Astrocyte (in vitro differentiated cells and primary cell): ENCODE measurements at regions not wholly inside any gene's neighbourhood (a gene's known extent, or its start where the extent isn't known, plus 50 kb on each side); places are given as distances from the start of the nearest gene placed in this dataset.
"Not testable (repeated sequence)": the region's sequence is repeated elsewhere in the genome, so short reads cannot be mapped to it uniquely, and the experiment has no call there.

Experiments used
- DNase-seq: peaks from one replicate; pipeline ENCODE4 v3.0.0-alpha.2; 2010; ENCODE audit warnings: low read depth
- FAIRE-seq: peaks from 2 replicates; lab custom pipeline; 2011; peaks lifted over from hg19 to GRCh38; lab: Jason Lieb, UNC
- H2AFZ ChIP-seq: 2 replicates; pipeline ENCODE4 v1.6.0; 2012; ENCODE audit warnings: low read depth, low read length, inconsistent platforms
- H3K27ac ChIP-seq: 2 replicates; pipeline ENCODE4 v1.5.1; 2011; ENCODE audit warnings: low read depth, low read length, inconsistent platforms
- H3K27me3 ChIP-seq: 2 replicates; pipeline ENCODE4 v1.6.0; 2011; ENCODE audit warnings: low read length, inconsistent platforms; ENCODE audit not compliant: insufficient read depth
- H3K36me3 ChIP-seq: 2 replicates; pipeline ENCODE4 v1.5.1; 2011; ENCODE audit warnings: low read length, inconsistent platforms; ENCODE audit not compliant: insufficient read depth
- H3K4me1 ChIP-seq: 2 replicates; pipeline ENCODE4 v1.5.1; 2011; ENCODE audit warnings: low read length, inconsistent platforms; ENCODE audit not compliant: insufficient read depth
- H3K4me2 ChIP-seq: 2 replicates; pipeline ENCODE4 v1.6.0; 2012; ENCODE audit warnings: low read length, inconsistent platforms
- H3K4me3 ChIP-seq: 2 replicates; pipeline ENCODE4 v1.5.1; 2011; ENCODE audit warnings: low read depth, mild to moderate bottlenecking, low read length, inconsistent platforms; ENCODE audit not compliant: insufficient read depth
- H3K79me2 ChIP-seq: 2 replicates; pipeline ENCODE4 v1.6.0; 2012; ENCODE audit warnings: mild to moderate bottlenecking, low read length, inconsistent platforms; ENCODE audit not compliant: insufficient read depth
- H3K9ac ChIP-seq: 2 replicates; pipeline ENCODE4 v1.6.0; 2012; ENCODE audit warnings: mild to moderate bottlenecking, low read length, inconsistent platforms
- H3K9me3 ChIP-seq: 2 replicates; pipeline ENCODE4 v1.5.1; 2012; ENCODE audit warnings: low read depth, mild to moderate bottlenecking, low read length, inconsistent platforms; ENCODE audit not compliant: insufficient read depth
- H4K20me1 ChIP-seq: 2 replicates; pipeline ENCODE4 v1.6.0; 2012; ENCODE audit warnings: low read length, inconsistent platforms; ENCODE audit not compliant: insufficient read depth
- H3K27ac Mint-ChIP-seq: one replicate; pipeline ENCODE4 v1.8.0; 2021; ENCODE audit warnings: mild to moderate bottlenecking, mixed read lengths; ENCODE audit not compliant: unreplicated experiment
- H3K27me3 Mint-ChIP-seq: one replicate; pipeline ENCODE4 v1.8.0; 2021; ENCODE audit warnings: low read depth, mixed read lengths; ENCODE audit not compliant: unreplicated experiment
- H3K36me3 Mint-ChIP-seq: one replicate; pipeline ENCODE4 v1.8.0; 2021; ENCODE audit warnings: low read depth, mixed read lengths; ENCODE audit not compliant: unreplicated experiment
- H3K4me1 Mint-ChIP-seq: one replicate; pipeline ENCODE4 v1.8.0; 2021; ENCODE audit warnings: low read depth, mixed read lengths; ENCODE audit not compliant: unreplicated experiment
- H3K4me3 Mint-ChIP-seq: one replicate; pipeline ENCODE4 v1.8.0; 2021; ENCODE audit warnings: mild to moderate bottlenecking, moderate library complexity, mixed read lengths; ENCODE audit not compliant: unreplicated experiment
- H3K9me3 Mint-ChIP-seq: one replicate; pipeline ENCODE4 v1.8.0; 2021; ENCODE audit warnings: mild to moderate bottlenecking, mixed read lengths; ENCODE audit not compliant: unreplicated experiment
- CTCF ChIP-seq: IDR thresholded peaks from 2 replicates; pipeline ENCODE4 v1.5.1; 2011; ENCODE audit warnings: low read depth, mild to moderate bottlenecking, inconsistent platforms, low read length, moderate library complexity; ENCODE audit not compliant: insufficient read depth
- EZH2 ChIP-seq: IDR thresholded peaks from 2 replicates; pipeline ENCODE4 v1.6.1; 2012; ENCODE audit warnings: mild to moderate bottlenecking, low read length, inconsistent platforms; ENCODE audit not compliant: insufficient read depth

DNA sequence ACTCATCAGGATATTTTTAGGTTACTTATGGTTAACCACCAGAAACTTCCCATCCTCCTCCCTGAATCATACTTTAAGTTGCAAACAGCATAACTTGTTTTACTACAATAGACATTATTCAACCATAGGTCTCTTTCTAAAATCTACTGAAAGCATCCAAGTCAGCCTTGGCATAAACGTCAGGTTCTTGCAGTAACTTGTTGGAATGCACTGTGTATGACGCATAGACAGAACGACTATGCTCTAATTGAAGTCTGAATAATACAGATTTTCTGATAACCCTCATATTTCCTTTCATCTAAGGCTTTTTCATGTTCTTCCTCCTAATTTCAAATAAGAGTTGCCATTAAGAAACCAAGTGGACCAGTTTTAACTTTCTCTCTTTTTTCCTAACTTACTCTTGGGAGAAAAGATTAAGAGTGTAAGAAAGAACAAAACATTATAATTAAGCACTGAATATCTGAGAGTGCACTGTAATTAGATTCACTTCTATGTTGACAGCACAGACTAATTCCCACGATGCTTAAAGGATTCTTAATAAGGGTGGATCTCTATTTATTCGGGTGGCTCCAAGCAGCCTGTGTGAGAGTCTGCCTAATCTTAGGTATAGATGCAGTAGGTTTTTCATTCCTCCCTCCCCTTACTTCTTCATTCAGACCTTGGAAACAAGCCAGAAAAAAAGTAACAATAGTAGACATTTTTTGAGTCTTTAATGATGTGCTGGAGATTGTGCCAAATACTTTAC is 1100.1 kb downstream of the EPHA3 start:
- H3K9me3 Mint-ChIP-seq, H3K79me2 ChIP-seq, H3K27me3 Mint-ChIP-seq, H3K4me3 ChIP-seq, H3K27ac ChIP-seq, H3K4me1 ChIP-seq, H3K36me3 ChIP-seq, H3K27ac Mint-ChIP-seq, H4K20me1 ChIP-seq, H3K4me2 ChIP-seq, H3K9ac ChIP-seq, H3K4me3 Mint-ChIP-seq, H2AFZ ChIP-seq, FAIRE-seq, H3K9me3 ChIP-seq, H3K36me3 Mint-ChIP-seq, DNase-seq, H3K27me3 ChIP-seq, H3K4me1 Mint-ChIP-seq: not testable (repeated sequence)

DNA sequence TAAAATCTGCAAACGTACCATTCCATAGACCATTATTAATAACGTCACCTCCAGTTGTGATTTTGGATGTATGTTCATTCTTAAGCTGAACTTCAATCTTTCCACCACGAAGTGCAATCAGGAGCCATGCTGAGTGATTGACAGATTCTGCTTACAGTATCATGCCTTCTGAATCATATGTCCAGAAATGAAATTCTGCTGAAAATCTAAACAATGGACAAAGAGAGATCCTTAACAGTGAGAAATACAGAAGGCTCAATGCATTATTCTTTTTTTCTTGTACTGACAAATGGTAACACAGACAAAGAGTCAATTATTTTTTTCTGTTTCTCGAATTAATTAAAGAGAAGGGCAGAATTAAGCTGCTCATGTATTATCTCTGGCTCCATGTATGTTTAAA is 1114.5 kb downstream of the EPHA3 start:
- no peak overlapping the region for H3K4me3 Mint-ChIP-seq
- H3K4me1 ChIP-seq, result no peaks in the 10 kb centered on the region
- H2AFZ ChIP-seq, result no peak overlapping the region
- no peaks in the 10 kb centered on the region for H3K4me1 Mint-ChIP-seq
- DNase-seq (no peak), FAIRE-seq (no peak)
- H3K36me3 ChIP-seq, result no peaks in the 10 kb centered on the region
- no peaks in the 10 kb centered on the region for H3K9me3 ChIP-seq
- no peaks in the 10 kb centered on the region for H4K20me1 ChIP-seq
- no peaks in the 10 kb centered on the region for H3K27me3 ChIP-seq
- H3K27ac ChIP-seq, result no peak overlapping the region
- no peaks in the 10 kb centered on the region for H3K27me3 Mint-ChIP-seq
- no peak overlapping the region for H3K4me2 ChIP-seq
- TF ChIP-seq CTCF (no peak), EZH2 (no peak)
- H3K9me3 Mint-ChIP-seq, result peaks cover 8% of the 10 kb centered on the region
- H3K79me2 ChIP-seq, result no peaks in the 10 kb centered on the region
- no peaks in the 10 kb centered on the region for H3K36me3 Mint-ChIP-seq
- no peak overlapping the region for H3K27ac Mint-ChIP-seq
- no peak overlapping the region for H3K9ac ChIP-seq
- H3K4me3 ChIP-seq, result no peak overlapping the region

DNA sequence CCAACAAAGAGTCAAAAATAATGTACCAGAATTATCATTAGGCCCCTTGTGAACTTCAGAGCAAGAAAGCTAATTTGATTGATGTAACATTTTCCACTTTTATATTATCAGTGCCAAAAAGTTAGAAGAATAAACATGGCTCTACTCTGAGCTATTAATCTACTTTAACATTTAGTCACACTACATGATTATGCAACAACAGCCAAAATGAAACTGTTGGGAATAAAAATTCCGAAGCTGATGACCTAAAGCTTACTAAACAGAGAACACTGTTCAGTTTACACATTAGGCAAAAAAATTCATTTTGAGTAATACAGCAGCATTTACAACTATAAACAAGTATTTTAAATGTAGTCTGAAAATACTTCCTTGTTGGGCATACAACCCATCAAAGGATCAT is 1134.1 kb downstream of the EPHA3 start:
- H3K27ac ChIP-seq, result no peak overlapping the region
- H4K20me1 ChIP-seq, result no peaks in the 10 kb centered on the region
- no peaks in the 10 kb centered on the region for H3K36me3 Mint-ChIP-seq
- H3K9ac ChIP-seq, result no peak overlapping the region
- H3K4me1 ChIP-seq, result no peaks in the 10 kb centered on the region
- H3K9me3 Mint-ChIP-seq, result no peaks in the 10 kb centered on the region
- H3K4me1 Mint-ChIP-seq, result no peaks in the 10 kb centered on the region
- H3K4me3 ChIP-seq, result no peak overlapping the region
- H3K27me3 Mint-ChIP-seq, result no peaks in the 10 kb centered on the region
- H3K36me3 ChIP-seq, result no peaks in the 10 kb centered on the region
- no peak overlapping the region for H3K4me2 ChIP-seq
- H3K4me3 Mint-ChIP-seq, result no peak overlapping the region
- no peak overlapping the region for H2AFZ ChIP-seq
- no peaks in the 10 kb centered on the region for H3K9me3 ChIP-seq
- no peaks in the 10 kb centered on the region for H3K79me2 ChIP-seq
- no peak overlapping the region for H3K27ac Mint-ChIP-seq
- peak; percentile 50 for FAIRE-seq
- no peak for DNase-seq
- no peak for TF ChIP-seq CTCF
- no peak for TF ChIP-seq EZH2
- H3K27me3 ChIP-seq, result no peaks in the 10 kb centered on the region
